ENCODE measurements at regions not wholly inside any gene's neighbourhood (a gene's known extent, or its start where the extent isn't known, plus 50 kb on each side); places are given as distances from the start of the nearest gene placed in this dataset.

DNA sequence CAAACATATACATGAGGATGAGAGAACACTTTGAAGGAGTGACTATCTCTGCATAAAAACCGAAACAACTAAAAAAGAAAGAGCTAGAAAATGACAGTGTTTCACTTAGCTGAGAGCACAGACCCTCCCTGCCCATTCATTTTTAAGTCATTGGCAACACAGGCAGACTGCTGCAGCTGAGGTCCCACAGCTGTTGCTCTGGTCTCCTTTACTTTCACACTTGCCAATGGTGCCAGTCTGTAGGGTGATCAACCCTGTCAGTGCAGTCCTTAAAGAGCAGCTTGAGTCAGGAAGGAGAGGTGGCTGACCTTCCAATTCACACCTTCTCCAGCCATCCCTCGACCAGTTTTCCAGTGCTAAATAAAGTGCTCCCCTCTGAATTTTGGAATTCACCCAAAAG, 508.3 kb upstream of the CCNG1 start:
- WGBS (ENCODE audit: extremely low coverage, insufficient read length, low lambda C conversion rate): no CpG with 5 or more reads among the region's 2 CpGs

More for the DNA sequence above, 508.3 kb upstream of the CCNG1 start:
- Histone ChIP-seq H3K14ac (ENCODE audit: insufficient read depth, low read length) (peak overlapping the region; percentile 68; the same call in 1 of the 2 replicates), H3T11ph (ENCODE audit: low read length) (no peak overlapping the region), H3K9ac (ENCODE audit: extremely low read depth, insufficient read length, low read length) (no peak overlapping the region), H2BK120ac (ENCODE audit: low read depth, low read length, poor library complexity, severe bottlenecking) (no peak overlapping the region), H3K9me3 (ENCODE audit: control insufficient read depth, low read depth, low read length) (no peaks in the 10 kb centered on the region), H3K56ac (ENCODE audit: insufficient read length, low read depth, low read length) (no peak overlapping the region), H3K4me2 (ENCODE audit: insufficient read depth, insufficient read length, low read length) (no peak overlapping the region), H4K5ac (ENCODE audit: insufficient read length, low read depth, low read length) (no peak overlapping the region), H2BK12ac (ENCODE audit: insufficient read length, low read depth, low read length) (no peak overlapping the region), H2BK20ac (ENCODE audit: low read depth, low read length, poor library complexity, severe bottlenecking) (no peak overlapping the region), H3K79me1 (ENCODE audit: insufficient read depth, low read depth, low read length, poor library complexity, severe bottlenecking) (no peaks in the 10 kb centered on the region), H3K79me2 (ENCODE audit: insufficient read depth, low read length) (no peaks in the 10 kb centered on the region), H4K8ac (replicated peaks; ENCODE audit: insufficient read length, low read depth, low read length) (no peak overlapping the region), H2AFZ (ENCODE audit: low read length) (no peak overlapping the region), H2AK5ac (ENCODE audit: insufficient read length, low read length) (no peak overlapping the region), H3K27ac (ENCODE audit: insufficient read length, low read depth, low read length) (no peak overlapping the region), H3K18ac (ENCODE audit: insufficient read length, low read depth, low read length) (no peak overlapping the region), H3K4ac (ENCODE audit: low read depth, low read length) (no peak overlapping the region), H3K27me3 (ENCODE audit: insufficient read depth, low read length) (no peaks in the 10 kb centered on the region), H2BK15ac (ENCODE audit: low read depth, low read length) (no peak overlapping the region), H4K91ac (ENCODE audit: insufficient read length, low read depth, low read length) (no peak overlapping the region), H3K23ac (ENCODE audit: insufficient read length, low read depth, low read length) (no peak overlapping the region), H4K20me1 (ENCODE audit: control insufficient read depth, insufficient read depth, insufficient read length) (no peaks in the 10 kb centered on the region), H3K4me1 (ENCODE audit: insufficient read depth, low read length) (no peaks in the 10 kb centered on the region), H3K23me2 (ENCODE audit: insufficient read length, low read depth, low read length, poor library complexity, severe bottlenecking) (no peaks in the 10 kb centered on the region), H2BK5ac (ENCODE audit: insufficient read length, low read length) (no peak overlapping the region)
- no peak overlapping the region for H3K4me3 Mint-ChIP-seq
- no peaks in the 10 kb centered on the region; the same call in 1 of the 2 replicates for H3K27me3 Mint-ChIP-seq (ENCODE audit: low read depth)
- peaks cover 2 to 3% of the 10 kb centered on the region in 2 experiments; a peak in 3 of 5 replicates for H3K9me3 Mint-ChIP-seq
- no peaks in the 10 kb centered on the region for H3K4me1 Mint-ChIP-seq
- TF ChIP-seq, protein P1, sequence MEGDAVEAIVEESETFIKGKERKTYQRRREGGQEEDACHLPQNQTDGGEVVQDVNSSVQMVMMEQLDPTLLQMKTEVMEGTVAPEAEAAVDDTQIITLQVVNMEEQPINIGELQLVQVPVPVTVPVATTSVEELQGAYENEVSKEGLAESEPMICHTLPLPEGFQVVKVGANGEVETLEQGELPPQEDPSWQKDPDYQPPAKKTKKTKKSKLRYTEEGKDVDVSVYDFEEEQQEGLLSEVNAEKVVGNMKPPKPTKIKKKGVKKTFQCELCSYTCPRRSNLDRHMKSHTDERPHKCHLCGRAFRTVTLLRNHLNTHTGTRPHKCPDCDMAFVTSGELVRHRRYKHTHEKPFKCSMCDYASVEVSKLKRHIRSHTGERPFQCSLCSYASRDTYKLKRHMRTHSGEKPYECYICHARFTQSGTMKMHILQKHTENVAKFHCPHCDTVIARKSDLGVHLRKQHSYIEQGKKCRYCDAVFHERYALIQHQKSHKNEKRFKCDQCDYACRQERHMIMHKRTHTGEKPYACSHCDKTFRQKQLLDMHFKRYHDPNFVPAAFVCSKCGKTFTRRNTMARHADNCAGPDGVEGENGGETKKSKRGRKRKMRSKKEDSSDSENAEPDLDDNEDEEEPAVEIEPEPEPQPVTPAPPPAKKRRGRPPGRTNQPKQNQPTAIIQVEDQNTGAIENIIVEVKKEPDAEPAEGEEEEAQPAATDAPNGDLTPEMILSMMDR (conservative IDR thresholded peaks at IDR 0.05): no peak
- peaks cover 0 to 2% (median 0%) of the 10 kb centered on the region in 3 experiments; a peak in 1 of 7 replicates for H3K36me3 Mint-ChIP-seq (ENCODE audit: insufficient read depth in 1 of 3, low read depth in 3 of 3)
- no peak overlapping the region for H3K27ac Mint-ChIP-seq
- no peak for DNase-seq
